ENCODE measurements at regions not wholly inside any gene's neighbourhood (a gene's known extent, or its start where the extent isn't known, plus 50 kb on each side); places are given as distances from the start of the nearest gene placed in this dataset.

- H4K20me1 ChIP-seq (ENCODE audit: control insufficient read depth, insufficient read depth, low read length, poor library complexity, severe bottlenecking), result no peaks in the 10 kb centered on the region
- no peaks in the 10 kb centered on the region for H3K27me3 ChIP-seq (replicated peaks in 1 of 4; ENCODE audit: control extremely low read depth in 1 of 4, control insufficient read depth in 3 of 4, insufficient read depth in 4 of 4, low read length in 3 of 4)
- H3K4me1 ChIP-seq (ENCODE audit: control insufficient read depth in 2 of 2, insufficient read depth in 2 of 2, low read length in 2 of 2), result peaks cover 4 to 11% of the 10 kb centered on the region in 2 donors
- H3K36me3 ChIP-seq (replicated peaks in 1 of 2; ENCODE audit: control extremely low read depth in 1 of 2, control insufficient read depth in 1 of 2, extremely low read depth in 1 of 2, insufficient read depth in 2 of 2, low read length in 1 of 2), result no peaks in the 10 kb centered on the region
- intact Hi-C loops (cut with micrococcal nuclease), result no loop called here
- Mint-ChIP-seq H3K4me1 (peaks cover 22% of the 10 kb centered on the region), H3K4me3 (no peak overlapping the region), H3K27me3 (no peaks in the 10 kb centered on the region), H3K27ac (no peak overlapping the region), H3K9me3 (ENCODE audit: insufficient read depth) (no peaks in the 10 kb centered on the region)
- no peak overlapping the region for H3K27ac ChIP-seq (ENCODE audit: low read length in 2 of 2)
- DNase-seq (no peak), ATAC-seq (ENCODE audit: low read depth) (no peak)
- H2AFZ ChIP-seq (ENCODE audit: insufficient read depth, low read depth, low read length, poor library complexity, severe bottlenecking), result no peak overlapping the region
- no peak overlapping the region for H3K9ac ChIP-seq (ENCODE audit: low read length)
- CTCF ChIA-PET, result no interaction called here
- no peaks in the 10 kb centered on the region for H3K79me2 ChIP-seq (ENCODE audit: control insufficient read depth, insufficient read depth, low read length)
- WGBS (ENCODE audit: insufficient coverage), result 100% methylated on average over 1 of the region's 2 CpGs
- TF ChIP-seq EZH2 (IDR thresholded peaks at IDR 0.05; ENCODE audit: borderline replicate concordance, insufficient read depth, low read depth, low read length, poor library complexity, severe bottlenecking) (no peak), CTCF (IDR thresholded peaks at IDR 0.05) (no peak)
- peaks cover 0 to 7% (median 3%) of the 10 kb centered on the region in 3 donors for H3K9me3 ChIP-seq (ENCODE audit: control extremely low read depth in 1 of 3, control insufficient read depth in 2 of 3, insufficient read depth in 1 of 3, low read length in 2 of 3)
- POLR2A ChIA-PET, result no interaction called here
- no peak overlapping the region for H3K4me3 ChIP-seq (ENCODE audit: control extremely low read depth in 1 of 5, extremely low read depth in 1 of 5, insufficient read depth in 1 of 5, low read depth in 2 of 5, low read length in 4 of 5)
- H3K4me2 ChIP-seq (replicated peaks; ENCODE audit: low read depth, low read length, poor library complexity, severe bottlenecking), result no peak overlapping the region
Measured at GRCh38 chr1:68352202-68352601, 97.6 kb downstream of the RPE65 start.

- DNase-seq, result peak; percentile 70
- H3K4me3 Mint-ChIP-seq, result peak overlapping the region; percentile 54
Measured at GRCh38 chr1:68347415-68347814, 102.3 kb downstream of the RPE65 start.

More at GRCh38 chr1:68347415-68347814, 102.3 kb downstream of the RPE65 start:
- POLR2A ChIA-PET, result no interaction called here
- CTCF ChIA-PET, result interaction anchor here (0.7 kb wide), 1 partner anchor 237 kb away, joined by 4 read pairs; no protein-coding TSS in a partner anchor
- Histone ChIP-seq H3K79me2 (ENCODE audit: control insufficient read depth, insufficient read depth, low read length) (no peaks in the 10 kb centered on the region), H3K4me2 (replicated peaks; ENCODE audit: low read depth, low read length, poor library complexity, severe bottlenecking) (peak overlapping the region; percentile 36), H3K9me3 (ENCODE audit: control extremely low read depth in 1 of 3, control insufficient read depth in 2 of 3, insufficient read depth in 1 of 3, low read length in 2 of 3) (peaks cover 0 to 4% (median 0%) of the 10 kb centered on the region in 3 donors), H3K27me3 (replicated peaks in 1 of 4; ENCODE audit: control extremely low read depth in 1 of 4, control insufficient read depth in 3 of 4, insufficient read depth in 4 of 4, low read length in 3 of 4) (no peaks in the 10 kb centered on the region), H2AFZ (ENCODE audit: insufficient read depth, low read depth, low read length, poor library complexity, severe bottlenecking) (no peak overlapping the region), H3K36me3 (replicated peaks in 1 of 2; ENCODE audit: control extremely low read depth in 1 of 2, control insufficient read depth in 1 of 2, extremely low read depth in 1 of 2, insufficient read depth in 2 of 2, low read length in 1 of 2) (no peaks in the 10 kb centered on the region), H3K4me1 (ENCODE audit: control insufficient read depth in 2 of 2, insufficient read depth in 2 of 2, low read length in 2 of 2) (peaks cover 7 to 18% of the 10 kb centered on the region in 2 donors), H3K9ac (ENCODE audit: low read length) (no peak overlapping the region), H3K4me3 (ENCODE audit: control extremely low read depth in 1 of 5, extremely low read depth in 1 of 5, insufficient read depth in 1 of 5, low read depth in 2 of 5, low read length in 4 of 5) (no peak overlapping the region), H3K27ac (ENCODE audit: low read length in 2 of 2) (peak overlapping the region; percentile 40 to 49), H4K20me1 (ENCODE audit: control insufficient read depth, insufficient read depth, low read length, poor library complexity, severe bottlenecking) (no peaks in the 10 kb centered on the region)
- no peaks in the 10 kb centered on the region for H3K9me3 Mint-ChIP-seq (ENCODE audit: insufficient read depth)
- no CpG with 5 or more reads among the region's 2 CpGs for WGBS (ENCODE audit: insufficient coverage)
- peak overlapping the region; percentile 69 for H3K27ac Mint-ChIP-seq
- peak; percentile 82 for ATAC-seq (ENCODE audit: low read depth)
- TF ChIP-seq EZH2 (IDR thresholded peaks at IDR 0.05; ENCODE audit: borderline replicate concordance, insufficient read depth, low read depth, low read length, poor library complexity, severe bottlenecking) (no peak), CTCF (IDR thresholded peaks at IDR 0.05) (no peak)
- intact Hi-C loops (cut with micrococcal nuclease), result loop anchor here (10.0 kb wide), 1 partner anchor 223 kb away; no protein-coding TSS in a partner anchor
- peaks cover 5% of the 10 kb centered on the region for H3K27me3 Mint-ChIP-seq
- peaks cover 28% of the 10 kb centered on the region for H3K4me1 Mint-ChIP-seq

Measured in B cell (primary cell).